ENCODE measurements at regions not wholly inside any gene's neighbourhood (a gene's known extent, or its start where the extent isn't known, plus 50 kb on each side); places are given as distances from the start of the nearest gene placed in this dataset.

- Mint-ChIP-seq H3K9me3 (no peaks in the 10 kb centered on the region), H3K27ac (no peak overlapping the region), H3K4me1 (peaks cover 12% of the 10 kb centered on the region), H3K27me3 (ENCODE audit: low read depth) (peaks cover 7% of the 10 kb centered on the region), H3K4me3 (no peak overlapping the region), H3K36me3 (ENCODE audit: low read depth) (no peaks in the 10 kb centered on the region)
- TF ChIP-seq, protein P1, sequence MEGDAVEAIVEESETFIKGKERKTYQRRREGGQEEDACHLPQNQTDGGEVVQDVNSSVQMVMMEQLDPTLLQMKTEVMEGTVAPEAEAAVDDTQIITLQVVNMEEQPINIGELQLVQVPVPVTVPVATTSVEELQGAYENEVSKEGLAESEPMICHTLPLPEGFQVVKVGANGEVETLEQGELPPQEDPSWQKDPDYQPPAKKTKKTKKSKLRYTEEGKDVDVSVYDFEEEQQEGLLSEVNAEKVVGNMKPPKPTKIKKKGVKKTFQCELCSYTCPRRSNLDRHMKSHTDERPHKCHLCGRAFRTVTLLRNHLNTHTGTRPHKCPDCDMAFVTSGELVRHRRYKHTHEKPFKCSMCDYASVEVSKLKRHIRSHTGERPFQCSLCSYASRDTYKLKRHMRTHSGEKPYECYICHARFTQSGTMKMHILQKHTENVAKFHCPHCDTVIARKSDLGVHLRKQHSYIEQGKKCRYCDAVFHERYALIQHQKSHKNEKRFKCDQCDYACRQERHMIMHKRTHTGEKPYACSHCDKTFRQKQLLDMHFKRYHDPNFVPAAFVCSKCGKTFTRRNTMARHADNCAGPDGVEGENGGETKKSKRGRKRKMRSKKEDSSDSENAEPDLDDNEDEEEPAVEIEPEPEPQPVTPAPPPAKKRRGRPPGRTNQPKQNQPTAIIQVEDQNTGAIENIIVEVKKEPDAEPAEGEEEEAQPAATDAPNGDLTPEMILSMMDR (IDR thresholded peaks at IDR 0.05; ENCODE audit: unreplicated experiment in 3 of 3): no peak
Observed at GRCh38 chr16:73197598-73197997, 149.7 kb upstream of the ZFHX3 start.

- Mint-ChIP-seq H3K4me1 (peaks cover 12% of the 10 kb centered on the region), H3K9me3 (no peaks in the 10 kb centered on the region), H3K27me3 (ENCODE audit: low read depth) (peaks cover 16% of the 10 kb centered on the region), H3K27ac (no peak overlapping the region), H3K4me3 (no peak overlapping the region), H3K36me3 (ENCODE audit: low read depth) (no peaks in the 10 kb centered on the region)
- TF ChIP-seq, protein P1 (IDR thresholded peaks at IDR 0.05; ENCODE audit: unreplicated experiment in 3 of 3): peak in 2 of 3 experiments; percentile 31 to 38
Observed at GRCh38 chr16:73196670-73197069, 148.7 kb upstream of the ZFHX3 start.

DNA sequence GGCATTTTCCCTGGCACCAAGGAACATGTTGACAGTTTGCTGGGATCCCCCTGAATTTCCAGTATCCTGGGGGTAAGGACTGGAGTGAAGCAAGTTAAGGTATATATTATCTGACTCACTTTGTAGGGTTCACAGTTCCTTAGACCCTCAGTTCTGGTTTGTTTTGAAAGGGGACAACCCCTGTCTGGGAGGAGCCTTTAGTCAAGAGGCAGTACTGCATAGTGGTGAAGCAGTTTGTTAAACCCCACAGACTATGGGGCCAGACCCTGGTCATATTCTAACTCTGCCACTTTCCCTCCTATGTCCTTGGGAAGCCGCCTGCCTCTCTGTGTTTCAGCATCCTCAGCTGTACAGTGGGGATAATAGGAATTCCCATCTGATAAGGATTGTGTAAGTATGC is 145.5 kb upstream of the ZFHX3 start:
- Mint-ChIP-seq H3K4me3 (no peak overlapping the region), H3K27ac (no peak overlapping the region), H3K9me3 (no peaks in the 10 kb centered on the region), H3K36me3 (ENCODE audit: low read depth) (no peaks in the 10 kb centered on the region), H3K4me1 (peaks cover 25% of the 10 kb centered on the region), H3K27me3 (ENCODE audit: low read depth) (peaks cover 30% of the 10 kb centered on the region)
- TF ChIP-seq, protein P1 (IDR thresholded peaks at IDR 0.05; ENCODE audit: unreplicated experiment in 3 of 3): no peak

- peak overlapping the region in 1 of 3 experiments; percentile 58 for H3K27ac Mint-ChIP-seq
- H3K4me1 Mint-ChIP-seq: peaks cover 26% of the 10 kb centered on the region
- H3K36me3 Mint-ChIP-seq (ENCODE audit: low read depth): no peaks in the 10 kb centered on the region
- peaks cover 30% of the 10 kb centered on the region for H3K27me3 Mint-ChIP-seq (ENCODE audit: low read depth)
- H3K9me3 Mint-ChIP-seq: no peaks in the 10 kb centered on the region
- no peak overlapping the region for H3K4me3 Mint-ChIP-seq
- TF ChIP-seq, protein P1 (IDR thresholded peaks at IDR 0.05; ENCODE audit: unreplicated experiment in 3 of 3): no peak
Observed at GRCh38 chr16:73192232-73192894, 144.4 kb upstream of the ZFHX3 start.

DNA sequence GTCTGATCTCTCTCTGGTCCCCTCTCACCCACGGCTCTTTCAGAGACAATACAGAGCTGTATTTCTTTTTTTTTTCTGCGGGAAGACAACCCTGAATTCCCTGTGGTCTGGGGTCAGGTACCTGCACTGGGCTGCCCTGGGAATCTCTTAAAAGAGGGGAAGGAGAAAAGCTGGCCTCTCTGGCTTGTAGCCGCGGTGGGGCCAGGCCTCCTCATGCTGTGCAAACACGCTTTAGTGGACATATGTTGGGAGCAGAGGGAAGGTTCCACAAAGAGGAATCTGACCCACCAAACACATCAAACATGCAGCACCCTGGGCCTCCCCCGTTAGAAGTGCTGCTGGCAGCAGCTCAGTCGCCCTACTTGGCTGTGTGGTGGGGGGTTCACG is 143.7 kb upstream of the ZFHX3 start:
- H3K4me1 Mint-ChIP-seq: peaks cover 33% of the 10 kb centered on the region
- no peaks in the 10 kb centered on the region for H3K9me3 Mint-ChIP-seq
- no peak overlapping the region for H3K4me3 Mint-ChIP-seq
- peak overlapping the region in 1 of 3 experiments; percentile 58 for H3K27ac Mint-ChIP-seq
- TF ChIP-seq, protein P1 (IDR thresholded peaks at IDR 0.05; ENCODE audit: unreplicated experiment in 3 of 3): no peak
- H3K36me3 Mint-ChIP-seq (ENCODE audit: low read depth): no peaks in the 10 kb centered on the region
- peaks cover 30% of the 10 kb centered on the region for H3K27me3 Mint-ChIP-seq (ENCODE audit: low read depth)

Measured in nephron (organoid).